ENCODE measurements at regions not wholly inside any gene's neighbourhood (a gene's known extent, or its start where the extent isn't known, plus 50 kb on each side); places are given as distances from the start of the nearest gene placed in this dataset.

- DNase-seq = no peak
These were observed 739.4 kb upstream of the RAB6C start for GRCh38 chr2:129240061-129240460.

GRCh38 chr2:129242269-129242668 is 737.2 kb upstream of the RAB6C start:
- no peak for DNase-seq

- DNase-seq = no peak
These were observed 731.7 kb upstream of the RAB6C start for GRCh38 chr2:129247751-129248150.

GRCh38 chr2:129248198-129248597 is 731.3 kb upstream of the RAB6C start:
- DNase-seq = no peak

- DNase-seq = no peak
These were observed 726.5 kb upstream of the RAB6C start for GRCh38 chr2:129252781-129253460.

- no peak for DNase-seq
These were observed 726.0 kb upstream of the RAB6C start for GRCh38 chr2:129253461-129253812.

DNA sequence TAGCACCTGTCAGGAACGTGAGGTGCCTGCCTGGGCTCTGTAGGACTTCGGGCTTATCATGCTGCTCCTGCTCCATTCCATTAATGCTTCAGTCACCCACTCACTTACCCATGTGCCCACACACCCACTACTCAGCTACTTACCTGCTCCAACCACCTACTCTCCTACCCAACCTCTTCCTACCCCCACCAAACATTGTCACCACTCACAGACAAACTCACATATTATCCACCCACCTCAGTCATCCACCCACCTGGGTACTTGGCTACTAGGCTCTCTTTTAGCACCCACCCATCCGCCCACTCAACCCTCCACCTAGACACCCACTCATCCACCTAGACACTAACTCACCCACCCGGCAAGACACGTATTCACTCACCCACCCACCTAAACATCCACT is 724.7 kb upstream of the RAB6C start:
- DNase-seq = no peak

DNA sequence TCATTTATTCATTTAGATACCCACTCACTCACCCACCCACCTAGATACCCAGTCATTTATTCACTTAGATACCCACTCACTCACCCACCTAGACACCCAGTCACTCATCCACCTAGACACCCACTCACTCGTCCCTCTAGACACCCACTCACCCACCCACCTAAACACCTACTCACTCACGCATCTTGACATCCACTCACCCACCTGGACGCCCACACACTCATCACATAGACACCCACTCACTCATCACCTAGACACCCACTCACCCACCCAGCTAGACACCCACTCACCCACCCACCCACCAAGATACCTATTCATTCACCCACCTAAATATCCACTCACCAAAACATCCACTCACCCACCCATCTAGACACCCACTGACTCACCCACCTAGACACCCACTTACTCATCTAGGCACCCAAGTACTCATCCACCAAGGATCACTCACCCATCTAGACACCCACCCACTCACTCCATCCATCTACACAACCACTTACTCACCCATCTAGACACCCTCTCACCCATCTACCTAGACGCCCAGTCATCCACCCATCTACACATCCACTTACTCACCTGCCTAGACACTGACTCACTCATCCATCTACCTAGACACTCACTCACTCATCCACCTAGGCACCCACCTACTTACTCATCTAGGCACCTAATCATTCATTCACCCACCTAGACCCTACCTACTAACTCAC is 723.7 kb upstream of the RAB6C start:
- no peak for DNase-seq

- DNase-seq = no peak
These were observed 722.8 kb upstream of the RAB6C start for GRCh38 chr2:129256642-129257041.

GRCh38 chr2:129262934-129263333 is 716.5 kb upstream of the RAB6C start:
- DNase-seq = no peak

GRCh38 chr2:129263939-129264338 is 715.5 kb upstream of the RAB6C start:
- DNase-seq = no peak

DNA sequence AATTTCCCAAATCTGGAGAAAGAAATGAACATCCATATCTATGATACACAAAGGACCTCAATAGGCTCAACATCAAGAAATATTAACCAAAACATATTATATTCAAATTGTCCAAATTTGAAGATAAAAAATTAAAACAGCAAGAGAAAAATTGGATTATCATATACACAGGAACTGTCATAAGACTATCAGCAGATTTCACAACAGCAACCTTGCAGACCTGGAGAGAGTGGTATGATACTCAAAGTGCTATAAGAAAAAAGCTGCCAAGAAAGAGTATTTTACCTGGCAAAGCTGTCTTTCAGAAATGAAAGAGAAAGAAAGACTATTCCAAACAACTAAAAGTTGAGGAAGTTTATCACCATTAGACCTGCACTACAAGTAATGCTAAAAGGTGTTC is 711.9 kb upstream of the RAB6C start:
- no peak for DNase-seq

DNA sequence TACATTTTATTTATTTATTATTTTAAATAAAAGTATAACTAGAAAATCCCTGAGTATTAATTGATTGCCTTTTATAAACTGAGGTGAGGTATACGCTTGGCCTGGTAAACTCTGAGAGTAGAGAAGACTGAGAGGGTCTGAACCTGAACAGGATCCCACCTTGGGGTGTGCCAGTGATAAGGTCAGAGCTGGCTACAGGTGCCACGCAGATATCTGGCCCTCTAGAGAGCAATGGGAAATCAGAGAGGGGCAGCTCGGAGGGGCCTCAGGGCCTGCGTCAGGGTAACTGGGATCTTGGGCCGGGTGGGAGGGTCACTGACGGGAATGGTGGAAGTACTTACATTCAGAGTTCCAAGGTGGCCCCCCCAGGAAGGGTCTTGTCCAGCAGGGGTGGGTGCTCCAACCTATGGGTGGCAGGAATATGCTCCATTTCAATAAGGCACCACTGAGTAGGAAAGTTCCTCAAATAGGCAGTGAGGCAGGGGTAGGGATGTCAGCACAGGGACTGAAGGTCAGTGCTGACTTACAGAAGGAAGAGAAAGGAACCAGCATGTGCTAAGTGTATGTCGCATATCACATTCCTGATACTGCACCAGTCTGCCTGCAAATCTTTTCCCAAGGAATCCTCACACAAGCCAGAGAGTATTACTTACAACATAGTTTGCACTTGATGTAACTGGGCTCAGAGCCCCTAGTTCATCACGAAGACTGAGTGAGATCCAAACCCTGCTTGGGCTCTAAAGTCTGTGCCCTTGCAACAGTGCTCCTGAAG is 706.0 kb upstream of the RAB6C start:
- no peak for DNase-seq

GRCh38 chr2:129274038-129274415 is 705.4 kb upstream of the RAB6C start:
- DNase-seq = no peak

GRCh38 chr2:129274918-129275317 is 704.5 kb upstream of the RAB6C start:
- DNase-seq = no peak

DNA sequence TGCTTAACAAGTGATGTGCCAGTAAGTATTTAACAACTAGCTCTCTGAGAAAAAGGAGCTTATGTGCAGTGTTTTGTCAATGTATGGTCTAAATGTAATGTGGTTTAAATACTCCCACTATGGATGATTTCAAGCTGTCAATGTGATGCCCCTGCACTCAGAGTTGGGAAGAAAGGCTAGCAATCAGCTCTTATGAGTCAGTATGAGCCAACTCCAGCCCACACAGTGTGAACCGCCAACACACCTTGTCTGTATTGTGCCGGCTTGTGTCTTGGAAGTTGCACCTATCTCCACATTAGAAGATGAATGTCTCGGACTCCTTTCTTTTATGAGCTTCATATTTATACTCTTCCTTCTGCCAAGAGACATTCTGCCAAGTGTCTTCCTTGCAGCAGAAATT is 703.8 kb upstream of the RAB6C start:
- DNase-seq = no peak

GRCh38 chr2:129276978-129277584 is 702.4 kb upstream of the RAB6C start:
- no peak for DNase-seq

DNA sequence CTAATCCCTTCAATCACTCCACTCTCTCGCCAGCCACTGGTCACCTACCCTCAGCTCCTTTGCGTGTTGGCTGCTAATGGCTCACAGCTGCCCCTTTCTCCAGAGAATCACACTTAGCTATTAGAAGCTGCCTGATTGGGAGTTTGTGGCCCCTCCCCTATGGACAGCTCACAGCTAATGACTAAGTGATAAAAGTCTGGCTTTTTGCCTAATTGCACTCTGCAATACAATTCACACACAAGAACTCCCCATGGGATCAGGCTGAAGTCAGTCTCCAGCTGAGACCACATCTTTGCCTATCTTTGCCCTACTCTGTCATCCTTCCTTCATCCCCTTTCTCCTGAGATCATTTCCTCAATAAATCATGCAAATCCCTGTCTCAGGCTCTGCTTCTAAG is 701.9 kb upstream of the RAB6C start:
- DNase-seq = no peak

DNA sequence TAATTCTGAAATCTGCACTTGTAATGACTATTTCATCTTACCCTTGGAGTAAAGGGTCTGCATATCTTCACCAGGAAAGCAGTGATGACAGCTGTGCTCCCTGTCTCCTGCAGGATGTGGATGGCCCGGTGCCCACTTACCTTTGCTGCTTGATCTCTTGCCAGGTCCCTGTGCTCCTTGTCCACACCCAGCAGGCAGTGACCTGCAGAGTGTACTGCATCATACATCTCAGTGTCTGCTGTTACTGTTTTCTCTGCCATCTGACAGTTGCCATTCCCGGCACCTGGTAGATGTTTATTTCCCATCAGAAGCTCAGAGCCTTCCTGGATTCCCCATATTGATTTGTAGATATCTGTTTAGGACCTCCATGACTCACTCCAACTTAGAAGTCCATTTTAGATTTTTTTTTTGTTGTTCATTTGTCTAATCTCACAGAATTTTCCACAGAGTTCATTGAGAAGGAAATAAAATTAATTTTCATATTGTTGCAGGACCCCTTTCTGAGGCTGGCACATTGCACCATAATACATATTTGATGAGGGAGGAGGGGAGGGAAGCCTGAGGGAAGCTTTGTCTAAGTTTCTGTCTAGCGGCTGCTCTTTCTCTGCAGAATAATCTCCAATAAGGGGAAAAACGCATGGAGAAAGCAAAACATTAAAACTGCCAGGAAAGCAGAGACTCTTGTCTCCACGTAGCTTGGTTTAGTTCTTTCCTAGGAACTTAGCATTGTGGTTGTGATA is 697.5 kb upstream of the RAB6C start:
- no peak for DNase-seq

DNA sequence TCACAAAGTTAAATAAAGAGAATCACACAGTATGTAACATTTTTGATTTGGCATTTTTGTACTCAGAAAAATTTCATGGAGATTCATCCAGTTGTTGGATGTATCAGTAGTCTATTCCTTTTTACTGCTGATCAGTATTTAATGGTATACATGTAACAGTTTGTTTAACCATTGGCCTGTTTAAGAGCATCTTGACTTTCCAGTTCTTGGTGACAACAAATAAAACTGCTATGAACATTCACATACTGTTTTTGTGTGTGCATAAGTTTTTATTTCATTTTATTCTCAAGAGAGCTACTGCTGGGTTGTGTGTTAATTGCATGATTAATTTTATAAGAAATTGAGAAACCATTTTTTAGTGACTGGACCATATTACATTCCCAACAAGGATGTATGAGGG is 694.5 kb upstream of the RAB6C start:
- DNase-seq = no peak

GRCh38 chr2:129293326-129293725 is 686.1 kb upstream of the RAB6C start:
- DNase-seq = no peak

DNA sequence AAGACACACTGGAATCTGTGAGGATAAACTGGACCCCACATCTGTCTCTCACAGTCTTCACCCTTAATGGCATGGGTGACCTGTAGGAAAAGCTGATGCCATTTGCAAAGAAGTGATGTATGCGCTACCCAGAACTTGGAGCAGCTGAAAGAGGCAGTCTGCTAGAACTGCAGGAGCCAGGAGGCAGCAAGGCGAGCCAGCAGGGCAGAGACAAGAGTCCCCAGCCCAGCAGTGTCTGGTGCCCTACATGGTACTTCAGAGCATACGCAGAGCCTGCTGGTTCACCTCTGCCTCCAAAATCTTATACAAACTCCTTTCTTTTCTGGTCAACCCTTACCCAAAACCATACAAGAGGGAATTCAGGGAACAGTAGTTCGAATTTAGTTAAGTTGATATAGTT is 683.1 kb upstream of the RAB6C start:
- no peak for DNase-seq

GRCh38 chr2:129296806-129297205 is 682.7 kb upstream of the RAB6C start:
- no peak for DNase-seq
